Mesenchymal stem cell (in vitro differentiated cells and primary cell): ENCODE measurements at regions not wholly inside any gene's neighbourhood (a gene's known extent, or its start where the extent isn't known, plus 50 kb on each side); places are given as distances from the start of the nearest gene placed in this dataset.
A peak's percentile ranks its signal among the peaks of the same experiment; 100 is the strongest.
"Not testable (repeated sequence)": the region's sequence is repeated elsewhere in the genome, so short reads cannot be mapped to it uniquely, and the experiment has no call there.

Source experiments
- DNase-seq: peaks from one replicate; pipeline ENCODE4 v3.0.0-alpha.2; 2013
- H2AFZ ChIP-seq: one replicate; pipeline ENCODE4 v1.6.1; 2013; ENCODE audit warnings: low read depth, mild to moderate bottlenecking, control low read depth, inconsistent platforms, low read length, moderate library complexity
- H2AK5ac ChIP-seq: 2 replicates; pipeline ENCODE4 v1.6.1; 2013; ENCODE audit warnings: low read length, moderate library complexity, mild to moderate bottlenecking, inconsistent platforms; ENCODE audit not compliant: severe bottlenecking
- H2BK120ac ChIP-seq: one replicate; pipeline ENCODE4 v1.6.1; 2013; ENCODE audit warnings: low read depth, mild to moderate bottlenecking, inconsistent platforms, low read length, moderate library complexity
- H2BK12ac ChIP-seq, 2 experiments: one replicate each; pipeline ENCODE4 v1.6.1; 2013; ENCODE audit warnings: inconsistent platforms in 2 of 2, low read length in 2 of 2, mild to moderate bottlenecking in 2 of 2, moderate library complexity in 2 of 2, control low read depth in 1 of 2
- H2BK15ac ChIP-seq: one replicate; pipeline ENCODE4 v1.6.1; 2013; ENCODE audit warnings: mild to moderate bottlenecking, low read depth, inconsistent platforms; ENCODE audit not compliant: poor library complexity, severe bottlenecking
- H2BK5ac ChIP-seq: 2 replicates; pipeline ENCODE4 v1.6.1; 2013; ENCODE audit warnings: low read depth, mild to moderate bottlenecking, low read length, control low read depth, inconsistent platforms; ENCODE audit not compliant: poor library complexity, severe bottlenecking
- H3K14ac ChIP-seq, 2 experiments: one replicate each; pipeline ENCODE4 v1.6.1; 2013; ENCODE audit warnings: inconsistent platforms in 2 of 2, low read length in 2 of 2, control low read depth in 1 of 2, mild to moderate bottlenecking in 1 of 2, moderate library complexity in 1 of 2
- H3K18ac ChIP-seq, 2 experiments: one replicate each; pipeline ENCODE4 v1.6.1; 2013; ENCODE audit warnings: inconsistent platforms in 2 of 2, low read length in 2 of 2, control low read depth in 1 of 2, low read depth in 1 of 2, mild to moderate bottlenecking in 1 of 2
- H3K23ac ChIP-seq, 2 experiments: one replicate each; pipeline ENCODE4 v1.6.1; 2013; ENCODE audit warnings: inconsistent platforms in 2 of 2, low read length in 2 of 2, mild to moderate bottlenecking in 2 of 2, moderate library complexity in 2 of 2, control low read depth in 1 of 2
- H3K27ac ChIP-seq: 2 replicates; pipeline ENCODE4 v1.5.1; 2013; ENCODE audit warnings: mild to moderate bottlenecking, moderate library complexity, low read length, control low read depth, inconsistent platforms; ENCODE audit not compliant: poor library complexity, severe bottlenecking
- H3K27me3 ChIP-seq, 2 experiments: 2 replicates each; pipeline versions ENCODE4 v1.6.1 to v1.7.0; 2013; ENCODE audit warnings: low read length in 2 of 2, mild to moderate bottlenecking in 2 of 2, moderate library complexity in 2 of 2, control low read depth in 1 of 2, inconsistent platforms in 1 of 2; ENCODE audit not compliant: control insufficient read depth in 1 of 2, insufficient read depth in 1 of 2
- H3K36me3 ChIP-seq, 2 experiments: 2 replicates each; pipeline versions ENCODE4 v1.6.1 to v1.7.0; 2013; ENCODE audit warnings: low read length in 2 of 2, control low read depth in 1 of 2, inconsistent platforms in 1 of 2, low read depth in 1 of 2, mild to moderate bottlenecking in 1 of 2; ENCODE audit not compliant: insufficient read depth in 2 of 2, control insufficient read depth in 1 of 2
- H3K4ac ChIP-seq, 2 experiments: one replicate each; pipeline ENCODE4 v1.6.1; 2013; ENCODE audit warnings: inconsistent platforms in 2 of 2, low read length in 2 of 2, mild to moderate bottlenecking in 2 of 2, moderate library complexity in 2 of 2, control low read depth in 1 of 2, low read depth in 1 of 2
- H3K4me1 ChIP-seq: 2 replicates; pipeline ENCODE4 v1.6.1; 2013; ENCODE audit warnings: low read depth, low read length, control low read depth; ENCODE audit not compliant: control insufficient read depth, insufficient read depth
- H3K4me2 ChIP-seq: 2 replicates; pipeline ENCODE4 v1.6.1; 2013; ENCODE audit warnings: low read length, mild to moderate bottlenecking, inconsistent platforms; ENCODE audit not compliant: poor library complexity, severe bottlenecking
- H3K4me3 ChIP-seq, 2 experiments: 2 replicates each; pipeline versions ENCODE4 v1.5.1 to v1.7.0; 2013; ENCODE audit warnings: low read length in 2 of 2, mild to moderate bottlenecking in 2 of 2, control low read depth in 1 of 2, low read depth in 1 of 2; ENCODE audit not compliant: insufficient read depth in 1 of 2
- H3K79me1 ChIP-seq: replicated peaks from 2 replicates; pipeline ENCODE4 v1.6.1; 2013; ENCODE audit warnings: mild to moderate bottlenecking, control low read depth, low read length, inconsistent platforms; ENCODE audit not compliant: poor library complexity, severe bottlenecking
- H3K9ac ChIP-seq: 2 replicates; pipeline ENCODE4 v1.7.0; 2013; ENCODE audit warnings: mild to moderate bottlenecking, low read length, moderate library complexity
- H3K9me3 ChIP-seq: 2 replicates; pipeline ENCODE4 v1.7.0; 2013; ENCODE audit warnings: mild to moderate bottlenecking, low read length; ENCODE audit not compliant: control insufficient read depth
- H4K8ac ChIP-seq: one replicate; pipeline ENCODE4 v1.6.1; 2013; ENCODE audit warnings: inconsistent platforms, mild to moderate bottlenecking, low read length, moderate library complexity
- H4K91ac ChIP-seq: one replicate; pipeline ENCODE4 v1.6.1; 2013; ENCODE audit warnings: mild to moderate bottlenecking, low read length, inconsistent platforms
- WGBS: methylation state at CpG from one replicate; pipeline ENCODE4 v1.1.7; 2013; ENCODE audit warnings: mixed read lengths; 5-methylcytosine and 5-hydroxymethylcytosine counted together

DNA sequence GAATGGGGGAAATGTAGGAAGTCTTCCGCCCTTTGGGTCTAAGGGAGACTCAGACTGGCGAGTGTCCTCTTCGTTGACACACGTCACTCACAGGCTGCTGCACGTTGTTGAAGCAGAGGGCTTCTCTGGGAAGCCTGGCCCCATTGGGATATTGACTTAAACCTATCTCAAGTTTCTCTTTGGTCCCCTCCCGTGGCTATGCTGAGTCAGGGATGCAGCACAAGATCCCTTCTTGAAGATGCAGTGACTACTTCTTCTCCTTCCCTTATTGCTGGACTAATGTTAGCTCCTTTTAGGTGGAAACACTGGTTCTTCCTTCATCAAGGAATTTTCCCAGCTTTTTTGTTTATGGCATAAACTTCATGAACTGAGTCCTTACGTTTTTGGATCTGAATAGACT is 89.8 kb upstream of the CCDC71L start:
- Histone ChIP-seq H3K14ac (no peak overlapping the region), H3K23ac (no peak overlapping the region), H2BK120ac (no peak overlapping the region), H2BK5ac (no peak overlapping the region), H2AFZ (no peak overlapping the region), H3K79me1 (no peaks in the 10 kb centered on the region), H3K4me3 (no peak overlapping the region), H4K8ac (peak overlapping the region; percentile 17), H3K27ac (no peak overlapping the region), H3K18ac (no peak overlapping the region), H3K4me2 (no peak overlapping the region), H3K36me3 (no peaks in the 10 kb centered on the region), H2BK12ac (no peak overlapping the region), H2AK5ac (no peak overlapping the region), H3K9me3 (no peaks in the 10 kb centered on the region), H3K4ac (no peak overlapping the region), H3K4me1 (no peaks in the 10 kb centered on the region), H2BK15ac (no peak overlapping the region), H3K27me3 (no peaks in the 10 kb centered on the region), H4K91ac (no peak overlapping the region), H3K9ac (no peak overlapping the region)
- DNase-seq: no peak
- WGBS: 87% methylated on average over 7 of the region's 7 CpGs

DNA sequence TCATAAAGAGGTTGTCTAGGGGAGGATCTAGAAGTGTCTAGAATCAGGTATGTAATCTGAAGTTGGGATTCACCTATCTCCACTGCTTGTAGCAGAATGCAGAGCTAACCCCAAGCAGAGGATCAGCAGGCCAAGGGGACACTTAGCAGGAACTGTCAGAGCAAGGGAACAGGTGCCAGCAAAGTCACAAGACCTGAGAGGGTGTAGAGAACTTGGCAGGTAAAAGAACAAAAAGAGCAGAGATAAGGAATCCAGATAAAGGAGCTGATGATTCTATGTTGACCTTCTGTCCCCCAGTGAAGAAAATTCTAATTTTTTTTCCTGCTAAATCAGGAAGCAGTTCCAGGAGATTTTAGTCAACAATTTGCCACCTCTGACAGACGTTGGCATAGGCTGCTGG is 91.4 kb upstream of the CCDC71L start:
- Histone ChIP-seq H3K23ac (no peak overlapping the region), H3K27me3 (no peaks in the 10 kb centered on the region), H3K79me1 (no peaks in the 10 kb centered on the region), H2BK5ac (no peak overlapping the region), H2BK120ac (no peak overlapping the region), H3K4ac (no peak overlapping the region), H3K4me2 (no peak overlapping the region), H3K14ac (no peak overlapping the region), H3K4me3 (no peak overlapping the region), H3K18ac (no peak overlapping the region), H4K91ac (no peak overlapping the region), H2BK12ac (no peak overlapping the region), H3K27ac (no peak overlapping the region), H4K8ac (no peak overlapping the region), H2AFZ (no peak overlapping the region), H3K36me3 (no peaks in the 10 kb centered on the region), H2BK15ac (no peak overlapping the region), H3K9ac (no peak overlapping the region), H2AK5ac (no peak overlapping the region), H3K9me3 (no peaks in the 10 kb centered on the region), H3K4me1 (no peaks in the 10 kb centered on the region)
- DNase-seq: no peak
- WGBS: 92% methylated on average over 1 of the region's 1 CpG

DNA sequence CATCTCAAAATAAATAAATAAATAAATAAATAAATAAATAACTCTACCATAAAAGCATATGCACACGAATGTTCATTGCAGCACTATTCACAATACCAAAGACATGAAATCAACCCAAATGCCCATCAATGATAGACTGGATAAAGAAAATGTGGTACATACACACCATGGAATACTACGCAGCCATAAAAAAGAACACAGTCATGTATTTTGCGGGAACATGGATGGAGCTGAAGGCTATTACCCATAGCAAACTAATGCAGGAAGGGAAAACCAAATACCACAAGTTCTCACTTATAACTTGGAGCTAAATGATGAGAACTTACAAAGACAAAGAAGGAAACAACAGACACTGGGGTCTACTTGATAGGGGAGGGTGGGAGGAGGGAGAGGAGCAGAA is 94.1 kb upstream of the CCDC71L start:
- not testable (repeated sequence) for H2BK120ac ChIP-seq, H3K4me2 ChIP-seq, H3K4me3 ChIP-seq, H2BK5ac ChIP-seq, H2AK5ac ChIP-seq, H4K8ac ChIP-seq, H2BK15ac ChIP-seq, H3K27ac ChIP-seq, H3K18ac ChIP-seq, H2AFZ ChIP-seq, H4K91ac ChIP-seq, H3K4me1 ChIP-seq, H3K9ac ChIP-seq, H3K27me3 ChIP-seq, H2BK12ac ChIP-seq, H3K4ac ChIP-seq, H3K9me3 ChIP-seq, H3K14ac ChIP-seq, H3K36me3 ChIP-seq, DNase-seq, H3K79me1 ChIP-seq, H3K23ac ChIP-seq
- WGBS: 100% methylated on average over 3 of the region's 3 CpGs

DNA sequence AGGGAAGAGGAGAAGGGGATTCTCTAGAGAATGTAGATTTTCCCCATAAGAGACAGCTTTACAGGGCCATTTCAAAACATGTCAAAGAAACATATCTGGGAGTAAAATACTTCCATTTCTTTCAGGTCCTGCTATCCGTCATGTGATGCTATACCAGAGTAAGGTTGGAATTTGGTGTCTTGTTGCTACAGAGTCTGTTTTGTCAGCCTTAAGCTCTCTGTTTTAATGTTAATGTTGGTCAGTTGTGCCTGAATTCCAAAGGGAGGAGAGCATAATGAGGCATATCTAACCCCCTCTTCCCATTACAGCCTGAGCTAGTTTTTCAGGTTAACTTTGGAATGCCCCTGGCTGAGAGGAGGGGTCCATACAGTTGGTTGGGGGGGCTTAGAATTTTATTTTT is 94.7 kb upstream of the CCDC71L start:
- Histone ChIP-seq H4K91ac (no peak overlapping the region), H3K27ac (no peak overlapping the region), H2BK15ac (no peak overlapping the region), H2BK5ac (no peak overlapping the region), H3K9me3 (no peaks in the 10 kb centered on the region), H3K4me3 (no peak overlapping the region), H2BK120ac (no peak overlapping the region), H2BK12ac (no peak overlapping the region), H2AK5ac (no peak overlapping the region), H3K4me1 (no peaks in the 10 kb centered on the region), H3K79me1 (no peaks in the 10 kb centered on the region), H3K4me2 (no peak overlapping the region), H3K18ac (no peak overlapping the region), H3K14ac (no peak overlapping the region), H3K27me3 (no peaks in the 10 kb centered on the region), H2AFZ (no peak overlapping the region), H4K8ac (no peak overlapping the region), H3K36me3 (no peaks in the 10 kb centered on the region), H3K23ac (no peak overlapping the region), H3K9ac (no peak overlapping the region), H3K4ac (no peak overlapping the region)
- DNase-seq: no peak
- WGBS: 100% methylated on average over 1 of the region's 1 CpG
